Hepatocyte (in vitro differentiated cells): ENCODE measurements at regions not wholly inside any gene's neighbourhood (a gene's known extent, or its start where the extent isn't known, plus 50 kb on each side); places are given as distances from the start of the nearest gene placed in this dataset.
"Not testable (repeated sequence)": the region's sequence is repeated elsewhere in the genome, so short reads cannot be mapped to it uniquely, and the experiment has no call there.

Source experiments
- DNase-seq: peaks from one replicate; pipeline ENCODE4 v3.0.0-alpha.2; 2016; ENCODE audit warnings: low spot score
- H2AFZ ChIP-seq: fragments of 200-600 bp; sonication (generic); 2 replicates; pipeline ENCODE4 v1.6.0; 2016; ENCODE audit warnings: antibody characterized with exemption, mild to moderate bottlenecking
- H3K27ac ChIP-seq: fragments of 200-600 bp; sonication (generic); 2 replicates; pipeline ENCODE4 v1.5.1; 2016; ENCODE audit warnings: mild to moderate bottlenecking
- H3K27me3 ChIP-seq: fragments of 200-600 bp; sonication (generic); 2 replicates; pipeline ENCODE4 v1.6.1; 2016
- H3K36me3 ChIP-seq: fragments of 200-600 bp; sonication (generic); replicated peaks from 2 replicates; pipeline ENCODE4 v1.5.1; 2016; ENCODE audit warnings: low read depth; ENCODE audit not compliant: insufficient read depth
- H3K4me1 ChIP-seq: fragments of 200-600 bp; sonication (generic); 2 replicates; pipeline ENCODE4 v1.5.1; 2016; ENCODE audit warnings: mild to moderate bottlenecking, moderate library complexity; ENCODE audit not compliant: insufficient read depth
- H3K4me2 ChIP-seq: fragments of 200-600 bp; sonication (generic); 2 replicates; pipeline ENCODE4 v1.6.0; 2016
- H3K4me3 ChIP-seq: fragments of 200-600 bp; sonication (generic); 2 replicates; pipeline ENCODE4 v1.5.1; 2016; ENCODE audit warnings: mild to moderate bottlenecking
- H3K79me2 ChIP-seq: fragments of 200-600 bp; sonication (generic); 2 replicates; pipeline ENCODE4 v1.6.0; 2017; ENCODE audit warnings: mild to moderate bottlenecking
- H3K9me2 ChIP-seq: fragments of 200-600 bp; sonication (generic); replicated peaks from 2 replicates; pipeline ENCODE4 v1.6.0; 2017; ENCODE audit warnings: mild to moderate bottlenecking; ENCODE audit not compliant: insufficient read depth
- H3K9me3 ChIP-seq: fragments of 200-600 bp; sonication (generic); 2 replicates; pipeline ENCODE4 v1.5.1; 2016; ENCODE audit warnings: low read depth, mild to moderate bottlenecking
- H4K20me1 ChIP-seq: fragments of 200-600 bp; sonication (generic); 2 replicates; pipeline ENCODE4 v1.6.0; 2016; ENCODE audit warnings: mild to moderate bottlenecking; ENCODE audit not compliant: insufficient read depth, poor library complexity, severe bottlenecking
- CTCF ChIP-seq: fragments of 200-600 bp; sonication (generic); IDR thresholded peaks from 2 replicates; pipeline ENCODE4 v1.5.1; 2016; ENCODE audit warnings: antibody characterized with exemption, mild to moderate bottlenecking; ENCODE audit not compliant: poor library complexity
- EZH2 ChIP-seq: fragments of 200-600 bp; sonication (generic); IDR thresholded peaks from 2 replicates; pipeline ENCODE4 v1.6.1; 2016; ENCODE audit warnings: antibody characterized with exemption, mild to moderate bottlenecking, borderline replicate concordance
- EZH2phosphoT487 ChIP-seq: fragments of 200-600 bp; sonication (generic); IDR thresholded peaks from one replicate; pipeline ENCODE4 v1.6.1; 2018; ENCODE audit warnings: antibody characterized with exemption, mild to moderate bottlenecking, low read depth, moderate library complexity; ENCODE audit not compliant: unreplicated experiment, severe bottlenecking
- WGBS: methylation state at CpG from one replicate; pipeline ENCODE4 v1.1.6; 2016; ENCODE audit warnings: low lambda C conversion rate; ENCODE audit errors: missing lambda C conversion rate; 5-methylcytosine and 5-hydroxymethylcytosine counted together

GRCh38 chr14:53714495-53715192 is 242.0 kb downstream of the BMP4 start:
- no peaks in the 10 kb centered on the region for H4K20me1 ChIP-seq
- no peak for TF ChIP-seq EZH2phosphoT487
- no peaks in the 10 kb centered on the region for H3K4me1 ChIP-seq
- no peak overlapping the region for H3K4me3 ChIP-seq
- H3K9me3 ChIP-seq = no peaks in the 10 kb centered on the region
- WGBS = 34% methylated on average over 5 of the region's 5 CpGs
- no peaks in the 10 kb centered on the region for H3K79me2 ChIP-seq
- no peak overlapping the region for H3K27ac ChIP-seq
- no peak for DNase-seq
- peak overlapping the region; percentile 39 for H3K4me2 ChIP-seq
- H3K36me3 ChIP-seq = no peaks in the 10 kb centered on the region
- no peaks in the 10 kb centered on the region for H3K27me3 ChIP-seq
- peak overlapping the region; percentile 23 for H2AFZ ChIP-seq
- no peaks in the 10 kb centered on the region for H3K9me2 ChIP-seq

GRCh38 chr14:53712901-53713300 is 243.7 kb downstream of the BMP4 start:
- not testable (repeated sequence) for H3K4me2 ChIP-seq

GRCh38 chr14:53711205-53711604 is 245.4 kb downstream of the BMP4 start:
- Histone ChIP-seq H3K4me2 (no peak overlapping the region), H3K9me2 (no peaks in the 10 kb centered on the region), H2AFZ (no peak overlapping the region), H3K4me3 (no peak overlapping the region), H4K20me1 (no peaks in the 10 kb centered on the region), H3K27me3 (no peaks in the 10 kb centered on the region), H3K27ac (no peak overlapping the region), H3K4me1 (no peaks in the 10 kb centered on the region), H3K79me2 (no peaks in the 10 kb centered on the region), H3K9me3 (no peaks in the 10 kb centered on the region), H3K36me3 (no peaks in the 10 kb centered on the region)
- TF ChIP-seq EZH2phosphoT487 (no peak), CTCF (no peak), EZH2 (no peak)
- 92% methylated on average over 4 of the region's 4 CpGs for WGBS
- no peak for DNase-seq

More at GRCh38 chr14:53712901-53713300, 243.7 kb downstream of the BMP4 start:
- H2AFZ ChIP-seq, H3K79me2 ChIP-seq, H3K36me3 ChIP-seq, H3K9me2 ChIP-seq, H3K4me1 ChIP-seq, H3K9me3 ChIP-seq, H3K27ac ChIP-seq, H3K27me3 ChIP-seq, DNase-seq, H3K4me3 ChIP-seq, H4K20me1 ChIP-seq: not testable (repeated sequence)
- WGBS = 96% methylated on average over 3 of the region's 3 CpGs

GRCh38 chr14:53710615-53711014 is 246.0 kb downstream of the BMP4 start:
- H3K79me2 ChIP-seq = no peaks in the 10 kb centered on the region
- DNase-seq = no peak
- H3K9me2 ChIP-seq = no peaks in the 10 kb centered on the region
- no peaks in the 10 kb centered on the region for H3K27me3 ChIP-seq
- WGBS = 87% methylated on average over 4 of the region's 4 CpGs
- no peaks in the 10 kb centered on the region for H4K20me1 ChIP-seq
- H3K9me3 ChIP-seq = no peaks in the 10 kb centered on the region
- H3K4me3 ChIP-seq = no peak overlapping the region
- H3K27ac ChIP-seq = no peak overlapping the region
- no peak overlapping the region for H2AFZ ChIP-seq
- H3K4me1 ChIP-seq = no peaks in the 10 kb centered on the region
- no peak for TF ChIP-seq CTCF
- H3K36me3 ChIP-seq = no peaks in the 10 kb centered on the region
- H3K4me2 ChIP-seq = no peak overlapping the region
